Endothelial cell of umbilical vein (primary cell): ENCODE measurements at regions not wholly inside any gene's neighbourhood (a gene's known extent, or its start where the extent isn't known, plus 50 kb on each side); places are given as distances from the start of the nearest gene placed in this dataset.

ENCODE experiments used
- BruUV-seq: library from RNA; stranded (reverse); fragments of 400-500 nt; replicated peaks from 2 replicates; lab custom pipeline; 2021; lab: Mats Ljungman, UMichigan
- CTCF ChIA-PET: fragments of 300-600, 350-600 bp; sonication (Branson Sonifier 250); formaldehyde crosslinking; loops from one replicate; lab custom pipeline; 2021; ENCODE audit warnings: antibody characterized with exemption, inconsistent platforms; lab: Charles Lee
- POLR2A ChIA-PET: fragments of 300-600, 350-600 bp; sonication (Branson Sonifier 250); formaldehyde crosslinking; loops from one replicate; lab custom pipeline; 2021; ENCODE audit warnings: antibody characterized with exemption, inconsistent platforms; lab: Charles Lee
- DNase-seq: peaks from one replicate; pipeline ENCODE4 v3.0.0-alpha.2; 2011; ENCODE audit warnings: low read depth, low spot score
- FAIRE-seq: peaks from 2 replicates; lab custom pipeline; 2011; peaks lifted over from hg19 to GRCh38; lab: Jason Lieb, UNC
- H2AFZ ChIP-seq: 2 replicates; pipeline ENCODE4 v1.6.0; 2012; ENCODE audit warnings: low read depth, low read length, control low read depth, inconsistent platforms
- H3K27ac ChIP-seq: 2 replicates; pipeline ENCODE4 v1.5.1; 2011; ENCODE audit warnings: low read depth, mild to moderate bottlenecking, control low read depth, low read length, moderate library complexity; ENCODE audit not compliant: insufficient read depth
- H3K27me3 ChIP-seq, 2 experiments: 2 replicates each; pipeline versions ENCODE4 v1.6.0 to v1.6.1; 2011; ENCODE audit warnings: low read length in 2 of 2, mixed read lengths in 1 of 2; ENCODE audit not compliant: control insufficient read depth in 2 of 2, insufficient read depth in 2 of 2
- H3K36me3 ChIP-seq, 2 experiments: 2 replicates in 1 of 2; 3 replicates in 1 of 2; pipeline ENCODE4 v1.5.1; 2011; ENCODE audit warnings: low read length in 2 of 2, mild to moderate bottlenecking in 1 of 2, moderate library complexity in 1 of 2; ENCODE audit not compliant: control insufficient read depth in 2 of 2, insufficient read depth in 2 of 2; ENCODE audit errors: extremely low read depth in 1 of 2
- H3K4me1 ChIP-seq: 3 replicates; pipeline ENCODE4 v1.5.1; 2011; ENCODE audit warnings: mild to moderate bottlenecking, low read length; ENCODE audit not compliant: control insufficient read depth, insufficient read depth; ENCODE audit errors: extremely low read depth
- H3K4me2 ChIP-seq: 2 replicates; pipeline ENCODE4 v1.6.1; 2011; ENCODE audit warnings: low read length, control low read depth, mixed read lengths; ENCODE audit not compliant: insufficient read depth
- H3K4me3 ChIP-seq, 3 experiments: fragments of 200-600 bp in 1 of 3; sonication (generic), shearing (Covaris generic) in 1 of 3; replicated peaks in 1 of 3; 2 replicates each; pipeline ENCODE4 v1.5.1; 2011 to 2016; ENCODE audit warnings: control low read depth in 3 of 3, low read length in 3 of 3, mild to moderate bottlenecking in 2 of 3, inconsistent platforms in 1 of 3, low read depth in 1 of 3, moderate library complexity in 1 of 3; ENCODE audit not compliant: insufficient read depth in 1 of 3
- H3K79me2 ChIP-seq: 2 replicates; pipeline ENCODE4 v1.6.0; 2012; ENCODE audit warnings: low read length, inconsistent platforms; ENCODE audit not compliant: control insufficient read depth, insufficient read depth
- H3K9ac ChIP-seq: replicated peaks from 2 replicates; pipeline ENCODE3; 2011; ENCODE audit warnings: low read length, control low read depth; ENCODE audit not compliant: insufficient read depth; ENCODE audit errors: extremely low read depth
- H3K9me1 ChIP-seq: replicated peaks from 3 replicates; pipeline ENCODE4 v1.6.0; 2011; ENCODE audit warnings: mild to moderate bottlenecking, low read length; ENCODE audit not compliant: control insufficient read depth, insufficient read depth; ENCODE audit errors: extremely low read depth
- H3K9me3 ChIP-seq: replicated peaks from 2 replicates; pipeline ENCODE4 v1.5.1; 2012; ENCODE audit warnings: low read length, inconsistent platforms; ENCODE audit not compliant: control insufficient read depth, insufficient read depth
- H4K20me1 ChIP-seq: replicated peaks from 2 replicates; pipeline ENCODE3; 2011; ENCODE audit warnings: mild to moderate bottlenecking, low read length; ENCODE audit not compliant: control insufficient read depth, insufficient read depth; ENCODE audit errors: extremely low read depth
- EZH2 ChIP-seq: IDR thresholded peaks from 2 replicates; pipeline ENCODE4 v1.6.1; 2012; ENCODE audit warnings: borderline replicate concordance, low read depth, mild to moderate bottlenecking, moderate library complexity, low read length, inconsistent platforms; ENCODE audit not compliant: severe bottlenecking
- FOS ChIP-seq: IDR thresholded peaks from 2 replicates; pipeline ENCODE4 v1.6.1; 2011; ENCODE audit warnings: mild to moderate bottlenecking, low read length, moderate library complexity, borderline replicate concordance; ENCODE audit not compliant: insufficient read depth
- GATA2 ChIP-seq: IDR thresholded peaks from 2 replicates; pipeline ENCODE4 v1.7.0; 2011; ENCODE audit warnings: low read depth, mild to moderate bottlenecking, moderate library complexity, mixed read lengths, low read length; ENCODE audit not compliant: insufficient read length, insufficient read depth
- JUN ChIP-seq: IDR thresholded peaks from 2 replicates; pipeline ENCODE4 v1.6.1; 2011; ENCODE audit warnings: borderline replicate concordance, low read depth; ENCODE audit not compliant: insufficient read length, insufficient read depth
- MYC ChIP-seq: IDR thresholded peaks from one replicate; pipeline ENCODE4 v1.6.1; 2011; ENCODE audit warnings: mild to moderate bottlenecking, low read depth, low read length
- POLR2A ChIP-seq: IDR thresholded peaks from 2 replicates; pipeline ENCODE4 v1.6.1; 2012; ENCODE audit warnings: low read depth, mild to moderate bottlenecking, control low read depth, low read length
- POLR2AphosphoS5 ChIP-seq: IDR thresholded peaks from 2 replicates; pipeline ENCODE4 v1.6.1; 2012; ENCODE audit warnings: low read depth, mild to moderate bottlenecking, control low read depth, low read length, moderate library complexity; ENCODE audit not compliant: insufficient read depth
- dilution Hi-C: fragments of 300-500 bp; cut with MboI; formaldehyde crosslinking; loops from one replicate; pipeline ENCODE4 v1.15.0; 2019; ENCODE audit warnings: low sequenced_read_pairs; ENCODE audit not compliant: extremely low pct_ligation_motif_present
- intact Hi-C: fragments of 100-400 bp; cut with micrococcal nuclease; formaldehyde crosslinking; loops from one replicate; pipeline ENCODE4 v1.10.0; 2022
- TF ChIP-seq, protein P1 (sequence below): IDR thresholded peaks from 2 replicates; pipeline ENCODE4 v1.6.1; 2011; ENCODE audit not compliant: insufficient read depth, insufficient read length
- TF ChIP-seq, protein P2 (sequence below), 2 donors: IDR thresholded peaks; 1 replicate in 1 of 2; 2 replicates in 1 of 2; pipeline ENCODE4 v1.5.1; 2011; ENCODE audit warnings: low read length in 2 of 2, mild to moderate bottlenecking in 2 of 2, moderate library complexity in 2 of 2, control low read depth in 1 of 2, inconsistent platforms in 1 of 2, low read depth in 1 of 2; ENCODE audit not compliant: insufficient read depth in 1 of 2; ENCODE audit errors: extremely low read depth in 1 of 2

DNA sequence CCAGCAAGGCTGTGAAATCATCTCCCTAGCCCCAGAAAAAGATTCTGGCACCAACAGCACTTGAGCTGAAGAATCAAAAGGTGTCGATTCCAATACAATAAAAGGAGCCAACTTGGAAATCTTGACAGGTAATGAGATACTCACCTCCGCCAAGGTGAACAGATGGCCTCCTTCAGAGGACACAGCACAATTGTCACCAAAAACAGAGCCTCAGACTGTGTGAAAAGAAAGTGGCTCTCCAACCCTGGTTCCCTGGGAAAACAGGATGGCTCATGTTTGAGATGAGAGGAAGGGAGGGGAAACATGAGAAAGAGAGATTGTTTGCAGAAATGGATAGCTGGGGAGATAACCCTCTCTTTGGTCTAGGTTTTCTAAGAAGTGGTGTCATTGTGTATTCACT lies 168.9 kb downstream of the HS3ST1 start:
- no peak overlapping the region for H3K27ac ChIP-seq
- no peaks in the 10 kb centered on the region for H3K27me3 ChIP-seq
- dilution Hi-C loops (no loop called here), intact Hi-C loops (no loop called here)
- no peak overlapping the region for H3K4me2 ChIP-seq
- H3K36me3 ChIP-seq, result no peaks in the 10 kb centered on the region
- DNase-seq (no peak), FAIRE-seq (no peak)
- H2AFZ ChIP-seq, result no peak overlapping the region
- H4K20me1 ChIP-seq, result no peaks in the 10 kb centered on the region
- TF ChIP-seq POLR2AphosphoS5 (no peak), GATA2 (no peak), EZH2 (no peak), MYC (no peak), JUN (no peak), POLR2A (no peak), FOS (no peak)
- TF ChIP-seq, protein P1, sequence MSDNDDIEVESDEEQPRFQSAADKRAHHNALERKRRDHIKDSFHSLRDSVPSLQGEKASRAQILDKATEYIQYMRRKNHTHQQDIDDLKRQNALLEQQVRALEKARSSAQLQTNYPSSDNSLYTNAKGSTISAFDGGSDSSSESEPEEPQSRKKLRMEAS, result no peak
- TF ChIP-seq, protein P2, sequence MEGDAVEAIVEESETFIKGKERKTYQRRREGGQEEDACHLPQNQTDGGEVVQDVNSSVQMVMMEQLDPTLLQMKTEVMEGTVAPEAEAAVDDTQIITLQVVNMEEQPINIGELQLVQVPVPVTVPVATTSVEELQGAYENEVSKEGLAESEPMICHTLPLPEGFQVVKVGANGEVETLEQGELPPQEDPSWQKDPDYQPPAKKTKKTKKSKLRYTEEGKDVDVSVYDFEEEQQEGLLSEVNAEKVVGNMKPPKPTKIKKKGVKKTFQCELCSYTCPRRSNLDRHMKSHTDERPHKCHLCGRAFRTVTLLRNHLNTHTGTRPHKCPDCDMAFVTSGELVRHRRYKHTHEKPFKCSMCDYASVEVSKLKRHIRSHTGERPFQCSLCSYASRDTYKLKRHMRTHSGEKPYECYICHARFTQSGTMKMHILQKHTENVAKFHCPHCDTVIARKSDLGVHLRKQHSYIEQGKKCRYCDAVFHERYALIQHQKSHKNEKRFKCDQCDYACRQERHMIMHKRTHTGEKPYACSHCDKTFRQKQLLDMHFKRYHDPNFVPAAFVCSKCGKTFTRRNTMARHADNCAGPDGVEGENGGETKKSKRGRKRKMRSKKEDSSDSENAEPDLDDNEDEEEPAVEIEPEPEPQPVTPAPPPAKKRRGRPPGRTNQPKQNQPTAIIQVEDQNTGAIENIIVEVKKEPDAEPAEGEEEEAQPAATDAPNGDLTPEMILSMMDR (IDR thresholded peaks at IDR 0.05; ENCODE audit: extremely low read depth in 1 of 2, insufficient read depth in 1 of 2, low read depth in 1 of 2, low read length in 2 of 2), result no peak
- no peaks in the 10 kb centered on the region for H3K4me1 ChIP-seq
- H3K79me2 ChIP-seq, result no peaks in the 10 kb centered on the region
- ChIA-PET POLR2A (no interaction called here), CTCF (no interaction called here)
- no peaks in the 10 kb centered on the region for H3K9me1 ChIP-seq
- H3K9ac ChIP-seq, result no peak overlapping the region
- no TSS peak for BruUV-seq
- H3K9me3 ChIP-seq, result no peaks in the 10 kb centered on the region
- no peak overlapping the region for H3K4me3 ChIP-seq
